T-cell (primary cell): ENCODE measurements at regions not wholly inside any gene's neighbourhood (a gene's known extent, or its start where the extent isn't known, plus 50 kb on each side); places are given as distances from the start of the nearest gene placed in this dataset.

Experiments used
- ATAC-seq, 4 experiments: fragments of 200-7000 bp in 3 of 4; fragments of 150-1000 bp in 1 of 4; cut with Tn5 transposase; replicated peaks in 1 of 4; 1 replicate in 3 of 4; 2 replicates in 1 of 4; pipeline ENCODE4 v1.10.0; 2021; ENCODE audit warnings: moderate library complexity in 3 of 4, mild to moderate bottlenecking in 2 of 4, moderate number of reproducible peaks in 1 of 4
- CTCF ChIA-PET, 2 donors: fragments of 300-600 bp; sonication (Branson Sonifier 250); formaldehyde crosslinking; loops; one replicate each; lab custom pipeline; 2022; ENCODE audit warnings: antibody characterized with exemption in 2 of 2; lab: Charles Lee
- POLR2A ChIA-PET, 2 donors: fragments of 300-600 bp; sonication (Branson Sonifier 250); formaldehyde crosslinking; loops; one replicate each; lab custom pipeline; 2022; ENCODE audit warnings: antibody characterized with exemption in 2 of 2; lab: Charles Lee
- DNase-seq, 35 experiments: peaks; one replicate each; pipeline versions ENCODE4 v3.0.0 to v3.0.0-alpha.2; 2013 to 2023
- H3K27ac ChIP-seq: one replicate; pipeline ENCODE4 v1.5.1; 2013; ENCODE audit warnings: low read length
- H3K27me3 ChIP-seq, 2 experiments: replicated peaks in 1 of 2; 1 replicate in 1 of 2; 2 replicates in 1 of 2; pipeline versions ENCODE4 v1.6.1 to v1.7.0; 2013; ENCODE audit warnings: low read length in 1 of 2, mixed read lengths in 1 of 2; ENCODE audit not compliant: control insufficient read depth in 2 of 2, insufficient read depth in 2 of 2; ENCODE audit errors: extremely low read depth in 1 of 2
- H3K36me3 ChIP-seq, 2 donors: 1 replicate in 1 of 2; 2 replicates in 1 of 2; pipeline versions ENCODE4 v1.6.1 to v1.7.0; 2013; ENCODE audit warnings: low read length in 1 of 2; ENCODE audit not compliant: control insufficient read depth in 2 of 2, insufficient read depth in 1 of 2; ENCODE audit errors: extremely low read depth in 1 of 2
- H3K4me1 ChIP-seq, 2 experiments: 1 replicate in 1 of 2; 2 replicates in 1 of 2; pipeline versions ENCODE4 v1.6.1 to v1.7.0; 2013; ENCODE audit warnings: low read length in 2 of 2, mixed read lengths in 1 of 2; ENCODE audit not compliant: insufficient read depth in 2 of 2, control insufficient read depth in 1 of 2; ENCODE audit errors: extremely low read depth in 1 of 2
- H3K4me3 ChIP-seq, 2 donors: 1 replicate in 1 of 2; 2 replicates in 1 of 2; pipeline versions ENCODE4 v1.5.1 to v1.7.0; 2013; ENCODE audit warnings: mild to moderate bottlenecking in 2 of 2, low read length in 1 of 2, moderate library complexity in 1 of 2; ENCODE audit not compliant: control insufficient read depth in 1 of 2; ENCODE audit errors: extremely low read depth in 1 of 2
- H3K9me3 ChIP-seq: 2 replicates; pipeline ENCODE4 v1.7.0; 2013
- H3K27ac Mint-ChIP-seq, 2 donors: one replicate each; pipeline ENCODE4 v1.8.0; 2020 to 2021; ENCODE audit warnings: mild to moderate bottlenecking in 2 of 2, mixed read lengths in 2 of 2
- H3K27me3 Mint-ChIP-seq, 2 donors: one replicate each; pipeline ENCODE4 v1.8.0; 2021 to 2022; ENCODE audit warnings: mixed read lengths in 2 of 2
- H3K36me3 Mint-ChIP-seq: one replicate; pipeline ENCODE4 v1.8.0; 2021; ENCODE audit warnings: mixed read lengths
- H3K4me1 Mint-ChIP-seq, 3 donors: one replicate each; pipeline ENCODE4 v1.8.0; 2020 to 2022; ENCODE audit warnings: mixed read lengths in 3 of 3, mild to moderate bottlenecking in 1 of 3
- H3K4me3 Mint-ChIP-seq, 3 donors: one replicate each; pipeline ENCODE4 v1.8.0; 2020 to 2022; ENCODE audit warnings: mild to moderate bottlenecking in 3 of 3, mixed read lengths in 3 of 3, moderate library complexity in 3 of 3
- H3K9me3 Mint-ChIP-seq, 3 donors: one replicate each; pipeline ENCODE4 v1.8.0; 2020 to 2022; ENCODE audit warnings: mixed read lengths in 3 of 3
- WGBS: methylation state at CpG from one replicate; pipeline ENCODE4 v1.1.5; 2013; ENCODE audit warnings: missing lambda C conversion rate; ENCODE audit not compliant: insufficient coverage; 5-methylcytosine and 5-hydroxymethylcytosine counted together

- no peak for DNase-seq
- WGBS, result no CpG with 5 or more reads among the region's 1 CpG
- H3K9me3 ChIP-seq, result no peaks in the 10 kb centered on the region
- no peaks in the 10 kb centered on the region for H3K4me1 ChIP-seq
- peaks cover 0 to 4% of the 10 kb centered on the region in 2 donors for H3K27me3 Mint-ChIP-seq
- H3K4me3 ChIP-seq, result no peak overlapping the region
- no peaks in the 10 kb centered on the region for H3K36me3 Mint-ChIP-seq
- H3K4me1 Mint-ChIP-seq, result no peaks in the 10 kb centered on the region
- ATAC-seq, result no peak
- peaks cover 0 to 5% (median 4%) of the 10 kb centered on the region in 3 donors for H3K9me3 Mint-ChIP-seq
- H3K36me3 ChIP-seq, result no peaks in the 10 kb centered on the region
- no peak overlapping the region for H3K27ac Mint-ChIP-seq
- no peak overlapping the region for H3K4me3 Mint-ChIP-seq
- POLR2A ChIA-PET, result no interaction called here
- H3K27me3 ChIP-seq, result no peaks in the 10 kb centered on the region
- CTCF ChIA-PET, result interaction anchor here in 1 of 2 donors (0.7 kb wide), 1 partner anchor 847 kb away, joined by 3 read pairs; no protein-coding TSS in a partner anchor
- H3K27ac ChIP-seq, result no peak overlapping the region
These were observed 123.3 kb upstream of the TANK start for GRCh38 chr2:161036926-161037325.

GRCh38 chr2:161039071-161039470 is 121.2 kb upstream of the TANK start:
- Histone ChIP-seq H3K9me3 (no peaks in the 10 kb centered on the region), H3K4me1 (no peaks in the 10 kb centered on the region), H3K27me3 (no peaks in the 10 kb centered on the region), H3K27ac (no peak overlapping the region), H3K36me3 (no peaks in the 10 kb centered on the region), H3K4me3 (no peak overlapping the region)
- ChIA-PET CTCF (no interaction called here), POLR2A (no interaction called here)
- Mint-ChIP-seq H3K9me3 (peaks cover 0 to 5% (median 4%) of the 10 kb centered on the region in 3 donors), H3K4me3 (no peak overlapping the region), H3K27me3 (peaks cover 2 to 4% of the 10 kb centered on the region in 2 donors), H3K4me1 (no peaks in the 10 kb centered on the region), H3K27ac (no peak overlapping the region), H3K36me3 (no peaks in the 10 kb centered on the region)
- DNase-seq (no peak), ATAC-seq (no peak)
- WGBS, result 58% methylated on average over 2 of the region's 5 CpGs

GRCh38 chr2:161041356-161041755 is 118.9 kb upstream of the TANK start:
- no peaks in the 10 kb centered on the region for H3K36me3 ChIP-seq
- Mint-ChIP-seq H3K4me3 (no peak overlapping the region), H3K4me1 (no peaks in the 10 kb centered on the region), H3K27me3 (peaks cover 4 to 10% of the 10 kb centered on the region in 2 donors), H3K27ac (no peak overlapping the region), H3K36me3 (no peaks in the 10 kb centered on the region), H3K9me3 (no peaks in the 10 kb centered on the region)
- DNase-seq (no peak), ATAC-seq (no peak)
- 48% methylated on average over 2 of the region's 2 CpGs for WGBS
- H3K4me3 ChIP-seq, result no peak overlapping the region
- CTCF ChIA-PET, result interaction anchor here in 1 of 2 donors (0.6 kb wide), 1 partner anchor 21 kb away, joined by 11 read pairs; no protein-coding TSS in a partner anchor
- POLR2A ChIA-PET, result no interaction called here
- H3K9me3 ChIP-seq, result no peaks in the 10 kb centered on the region
- no peak overlapping the region for H3K27ac ChIP-seq
- no peaks in the 10 kb centered on the region for H3K4me1 ChIP-seq
- H3K27me3 ChIP-seq, result no peaks in the 10 kb centered on the region

- Histone ChIP-seq H3K4me1 (no peaks in the 10 kb centered on the region), H3K27me3 (peaks cover 0 to 2% of the 10 kb centered on the region in 2 experiments), H3K36me3 (no peaks in the 10 kb centered on the region), H3K9me3 (no peaks in the 10 kb centered on the region), H3K27ac (no peak overlapping the region), H3K4me3 (no peak overlapping the region)
- DNase-seq, result no peak
- ATAC-seq, result no peak
- Mint-ChIP-seq H3K4me3 (no peak overlapping the region), H3K27me3 (peaks cover 4 to 12% of the 10 kb centered on the region in 2 donors), H3K4me1 (no peaks in the 10 kb centered on the region), H3K27ac (no peak overlapping the region), H3K36me3 (no peaks in the 10 kb centered on the region), H3K9me3 (no peaks in the 10 kb centered on the region)
- POLR2A ChIA-PET, result no interaction called here
- 40% methylated on average over 1 of the region's 2 CpGs for WGBS
- CTCF ChIA-PET, result interaction anchor here in 1 of 2 donors (0.7 kb wide), 1 partner anchor 321 kb away, joined by 6 read pairs; no protein-coding TSS in a partner anchor
These were observed 117.1 kb upstream of the TANK start for GRCh38 chr2:161042990-161043625.

- H3K4me1 ChIP-seq, result no peaks in the 10 kb centered on the region
- no peaks in the 10 kb centered on the region for H3K9me3 ChIP-seq
- no peak for DNase-seq
- ChIA-PET CTCF (no interaction called here), POLR2A (no interaction called here)
- H3K4me1 Mint-ChIP-seq, result no peaks in the 10 kb centered on the region
- peaks cover 0 to 2% of the 10 kb centered on the region in 2 experiments for H3K27me3 ChIP-seq
- no peak overlapping the region for H3K4me3 Mint-ChIP-seq
- H3K27ac ChIP-seq, result no peak overlapping the region
- H3K36me3 Mint-ChIP-seq, result no peaks in the 10 kb centered on the region
- ATAC-seq, result no peak
- no peak overlapping the region for H3K27ac Mint-ChIP-seq
- WGBS, result no CpG with 5 or more reads among the region's 6 CpGs
- H3K27me3 Mint-ChIP-seq, result peaks cover 4 to 15% of the 10 kb centered on the region in 2 donors
- no peaks in the 10 kb centered on the region for H3K36me3 ChIP-seq
- H3K4me3 ChIP-seq, result no peak overlapping the region
- no peaks in the 10 kb centered on the region for H3K9me3 Mint-ChIP-seq
These were observed 115.9 kb upstream of the TANK start for GRCh38 chr2:161044095-161044865.

GRCh38 chr2:161044921-161045320 is 115.3 kb upstream of the TANK start:
- ATAC-seq, result no peak
- no peak overlapping the region for H3K27ac ChIP-seq
- ChIA-PET CTCF (no interaction called here), POLR2A (no interaction called here)
- Mint-ChIP-seq H3K27me3 (peaks cover 5 to 18% of the 10 kb centered on the region in 2 donors), H3K9me3 (no peaks in the 10 kb centered on the region), H3K27ac (no peak overlapping the region), H3K4me1 (no peaks in the 10 kb centered on the region), H3K4me3 (no peak overlapping the region), H3K36me3 (no peaks in the 10 kb centered on the region)
- no peaks in the 10 kb centered on the region for H3K9me3 ChIP-seq
- no peaks in the 10 kb centered on the region for H3K4me1 ChIP-seq
- WGBS, result no CpG with 5 or more reads among the region's 1 CpG
- no peak for DNase-seq
- H3K27me3 ChIP-seq, result peaks cover 0 to 2% of the 10 kb centered on the region in 2 experiments
- no peaks in the 10 kb centered on the region for H3K36me3 ChIP-seq
- H3K4me3 ChIP-seq, result no peak overlapping the region
